ENCODE measurements at regions not wholly inside any gene's neighbourhood (a gene's known extent, or its start where the extent isn't known, plus 50 kb on each side); places are given as distances from the start of the nearest gene placed in this dataset.
"Not testable (repeated sequence)": the region's sequence is repeated elsewhere in the genome, so short reads cannot be mapped to it uniquely, and the experiment has no call there.

GRCh38 chr13:44744880-44745633 is 168.9 kb upstream of the TSC22D1 start:
- DNase-seq: no peak

- no peak for DNase-seq
These were observed 163.4 kb upstream of the TSC22D1 start for GRCh38 chr13:44739539-44739938.

- DNase-seq: no peak
These were observed 163.0 kb upstream of the TSC22D1 start for GRCh38 chr13:44739120-44739519.

GRCh38 chr13:44738463-44738862 is 162.3 kb upstream of the TSC22D1 start:
- no peak for DNase-seq

- no peak for DNase-seq
These were observed 159.7 kb upstream of the TSC22D1 start for GRCh38 chr13:44735806-44736205.

- peak in 1 of 2 experiments; percentile 27 for DNase-seq
These were observed 158.1 kb upstream of the TSC22D1 start for GRCh38 chr13:44734201-44734707.

- DNase-seq: no peak
These were observed 156.5 kb upstream of the TSC22D1 start for GRCh38 chr13:44732503-44733098.

GRCh38 chr13:44730851-44731250 is 154.7 kb upstream of the TSC22D1 start:
- DNase-seq: no peak

GRCh38 chr13:44730099-44730498 is 154.0 kb upstream of the TSC22D1 start:
- DNase-seq: peak in 1 of 2 experiments; percentile 54

- DNase-seq: not testable (repeated sequence)
These were observed 151.5 kb upstream of the TSC22D1 start for GRCh38 chr13:44727591-44727990.

GRCh38 chr13:44726778-44727177 is 150.6 kb upstream of the TSC22D1 start:
- no peak for DNase-seq

- DNase-seq: no peak
These were observed 150.1 kb upstream of the TSC22D1 start for GRCh38 chr13:44726214-44726613.

- no peak for DNase-seq
These were observed 143.9 kb upstream of the TSC22D1 start for GRCh38 chr13:44719857-44720671.

- DNase-seq: no peak
These were observed 142.3 kb upstream of the TSC22D1 start for GRCh38 chr13:44718467-44718866.

- DNase-seq: no peak
These were observed 139.4 kb upstream of the TSC22D1 start for GRCh38 chr13:44715287-44716230.

GRCh38 chr13:44713788-44714469 is 137.8 kb upstream of the TSC22D1 start:
- no peak for DNase-seq

GRCh38 chr13:44711706-44712105 is 135.6 kb upstream of the TSC22D1 start:
- no peak for DNase-seq

GRCh38 chr13:44710576-44710975 is 134.4 kb upstream of the TSC22D1 start:
- no peak for DNase-seq

GRCh38 chr13:44704811-44705210 is 128.7 kb upstream of the TSC22D1 start:
- not testable (repeated sequence) for DNase-seq

GRCh38 chr13:44703371-44703770 is 127.2 kb upstream of the TSC22D1 start:
- no peak for DNase-seq

- DNase-seq: peak in 1 of 2 experiments; percentile 38
These were observed 121.9 kb upstream of the TSC22D1 start for GRCh38 chr13:44698066-44698465.

- no peak for DNase-seq
These were observed 120.9 kb upstream of the TSC22D1 start for GRCh38 chr13:44697058-44697457.
